ENCODE measurements at regions not wholly inside any gene's neighbourhood (a gene's known extent, or its start where the extent isn't known, plus 50 kb on each side); places are given as distances from the start of the nearest gene placed in this dataset.

DNA sequence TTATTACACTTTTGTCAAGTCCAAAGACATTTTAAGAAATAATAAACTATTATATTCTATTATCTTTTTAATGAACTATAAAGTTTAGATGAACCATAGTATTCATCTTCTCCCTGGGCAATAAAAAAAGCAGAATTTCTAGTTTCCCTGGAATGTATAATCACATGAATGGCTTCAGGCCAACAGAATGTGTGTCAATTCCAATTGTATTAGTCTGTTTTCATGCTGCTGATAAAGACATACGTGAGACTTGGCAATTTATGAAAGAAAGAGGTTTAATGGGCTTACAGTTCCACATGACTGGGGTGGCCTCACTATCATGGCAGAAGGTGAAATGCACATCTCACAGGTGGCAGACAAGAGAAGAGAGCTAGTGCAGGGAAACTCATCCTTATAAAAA, 70.7 kb upstream of the ANXA10 start:
- TF ChIP-seq, protein P1, sequence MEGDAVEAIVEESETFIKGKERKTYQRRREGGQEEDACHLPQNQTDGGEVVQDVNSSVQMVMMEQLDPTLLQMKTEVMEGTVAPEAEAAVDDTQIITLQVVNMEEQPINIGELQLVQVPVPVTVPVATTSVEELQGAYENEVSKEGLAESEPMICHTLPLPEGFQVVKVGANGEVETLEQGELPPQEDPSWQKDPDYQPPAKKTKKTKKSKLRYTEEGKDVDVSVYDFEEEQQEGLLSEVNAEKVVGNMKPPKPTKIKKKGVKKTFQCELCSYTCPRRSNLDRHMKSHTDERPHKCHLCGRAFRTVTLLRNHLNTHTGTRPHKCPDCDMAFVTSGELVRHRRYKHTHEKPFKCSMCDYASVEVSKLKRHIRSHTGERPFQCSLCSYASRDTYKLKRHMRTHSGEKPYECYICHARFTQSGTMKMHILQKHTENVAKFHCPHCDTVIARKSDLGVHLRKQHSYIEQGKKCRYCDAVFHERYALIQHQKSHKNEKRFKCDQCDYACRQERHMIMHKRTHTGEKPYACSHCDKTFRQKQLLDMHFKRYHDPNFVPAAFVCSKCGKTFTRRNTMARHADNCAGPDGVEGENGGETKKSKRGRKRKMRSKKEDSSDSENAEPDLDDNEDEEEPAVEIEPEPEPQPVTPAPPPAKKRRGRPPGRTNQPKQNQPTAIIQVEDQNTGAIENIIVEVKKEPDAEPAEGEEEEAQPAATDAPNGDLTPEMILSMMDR (optimal IDR thresholded peaks at IDR 0.05 in 1 of 3, IDR thresholded peaks at IDR 0.05 in 1 of 3, conservative IDR thresholded peaks at IDR 0.05 in 1 of 3; ENCODE audit: extremely low read depth in 1 of 3, insufficient read depth in 2 of 3, low read length in 3 of 3): no peak
- TF ChIP-seq EZH2 (IDR thresholded peaks at IDR 0.05; ENCODE audit: low read length): no peak

Data from keratinocyte (primary cell).